GM21390 (cell line): ENCODE measurements at regions not wholly inside any gene's neighbourhood (a gene's known extent, or its start where the extent isn't known, plus 50 kb on each side); places are given as distances from the start of the nearest gene placed in this dataset.
"Not testable (repeated sequence)": the region's sequence is repeated elsewhere in the genome, so short reads cannot be mapped to it uniquely, and the experiment has no call there.

Source experiments
- ATAC-seq: cut with Tn5 transposase; IDR thresholded peaks from one replicate; pipeline ENCODE4 v1.9.1; 2021; ENCODE audit not compliant: unreplicated experiment

- no peak for ATAC-seq
These were observed 247.8 kb downstream of the FNDC1 start for GRCh38 chr6:159416891-159417560.

- ATAC-seq, result no peak
These were observed 246.3 kb downstream of the FNDC1 start for GRCh38 chr6:159415540-159415939.

- ATAC-seq, result no peak
These were observed 245.5 kb downstream of the FNDC1 start for GRCh38 chr6:159414711-159415110.

- ATAC-seq, result not testable (repeated sequence)
These were observed 238.1 kb downstream of the FNDC1 start for GRCh38 chr6:159407211-159407780.

GRCh38 chr6:159404296-159404695, 235.1 kb downstream of the FNDC1 start:
- ATAC-seq, result no peak

- ATAC-seq, result no peak
These were observed 231.6 kb downstream of the FNDC1 start for GRCh38 chr6:159400826-159401225.

- ATAC-seq, result no peak
These were observed 230.6 kb downstream of the FNDC1 start for GRCh38 chr6:159399751-159400221.

- ATAC-seq, result no peak
These were observed 229.4 kb downstream of the FNDC1 start for GRCh38 chr6:159398633-159399032.

GRCh38 chr6:159397753-159398152, 228.6 kb downstream of the FNDC1 start:
- ATAC-seq, result no peak

- no peak for ATAC-seq
These were observed 226.4 kb downstream of the FNDC1 start for GRCh38 chr6:159395609-159396008.

- ATAC-seq, result not testable (repeated sequence)
These were observed 223.5 kb downstream of the FNDC1 start for GRCh38 chr6:159392695-159393094.

- ATAC-seq, result no peak
These were observed 221.2 kb downstream of the FNDC1 start for GRCh38 chr6:159390381-159390780.

GRCh38 chr6:159389695-159390094, 220.5 kb downstream of the FNDC1 start:
- no peak for ATAC-seq

GRCh38 chr6:159380114-159380513, 210.9 kb downstream of the FNDC1 start:
- no peak for ATAC-seq

- no peak for ATAC-seq
These were observed 209.5 kb downstream of the FNDC1 start for GRCh38 chr6:159378411-159379328.

GRCh38 chr6:159376516-159377158, 207.4 kb downstream of the FNDC1 start:
- ATAC-seq, result no peak

GRCh38 chr6:159375014-159375413, 205.8 kb downstream of the FNDC1 start:
- ATAC-seq, result no peak

- ATAC-seq, result no peak
These were observed 204.5 kb downstream of the FNDC1 start for GRCh38 chr6:159373670-159374069.

- no peak for ATAC-seq
These were observed 203.1 kb downstream of the FNDC1 start for GRCh38 chr6:159372333-159372732.

GRCh38 chr6:159360306-159360705, 191.1 kb downstream of the FNDC1 start:
- ATAC-seq, result no peak

GRCh38 chr6:159359581-159360297, 190.5 kb downstream of the FNDC1 start:
- ATAC-seq, result no peak
